Lower leg skin (tissue), 4 donors: ENCODE measurements at regions not wholly inside any gene's neighbourhood (a gene's known extent, or its start where the extent isn't known, plus 50 kb on each side); places are given as distances from the start of the nearest gene placed in this dataset.

Source experiments
- DNase-seq, 2 donors: peaks; one replicate each; pipeline ENCODE4 v3.0.0-alpha.2; 2019; ENCODE audit warnings: low spot score in 2 of 2
- H3K4me3 ChIP-seq: fragments of 200-600 bp; sonication (generic); 2 replicates; pipeline ENCODE4 v1.5.1; 2017; ENCODE audit warnings: mild to moderate bottlenecking, low read depth; ENCODE audit not compliant: poor library complexity, severe bottlenecking
- CTCF ChIP-seq, 3 donors: fragments of 450-650 bp; IDR thresholded peaks; one replicate each; pipeline ENCODE4 v1.5.1; 2016; ENCODE audit warnings: antibody characterized with exemption in 3 of 3, mild to moderate bottlenecking in 3 of 3, moderate library complexity in 2 of 3
- POLR2A ChIP-seq, 2 donors: fragments of 450-650 bp; IDR thresholded peaks; one replicate each; pipeline ENCODE4 v1.6.1; 2016 to 2017; ENCODE audit warnings: antibody characterized with exemption in 2 of 2, mild to moderate bottlenecking in 1 of 2, moderate library complexity in 1 of 2
- WGBS, 2 donors: methylation state at CpG; one replicate each; pipeline ENCODE4 v1.1.5; 2018; 5-methylcytosine and 5-hydroxymethylcytosine counted together
- intact Hi-C: fragments of 100-400 bp; cut with DNase I; formaldehyde crosslinking; loops from one replicate; pipeline ENCODE4 v1.15.0; 2023; ENCODE audit warnings: low total_unique reads

DNA sequence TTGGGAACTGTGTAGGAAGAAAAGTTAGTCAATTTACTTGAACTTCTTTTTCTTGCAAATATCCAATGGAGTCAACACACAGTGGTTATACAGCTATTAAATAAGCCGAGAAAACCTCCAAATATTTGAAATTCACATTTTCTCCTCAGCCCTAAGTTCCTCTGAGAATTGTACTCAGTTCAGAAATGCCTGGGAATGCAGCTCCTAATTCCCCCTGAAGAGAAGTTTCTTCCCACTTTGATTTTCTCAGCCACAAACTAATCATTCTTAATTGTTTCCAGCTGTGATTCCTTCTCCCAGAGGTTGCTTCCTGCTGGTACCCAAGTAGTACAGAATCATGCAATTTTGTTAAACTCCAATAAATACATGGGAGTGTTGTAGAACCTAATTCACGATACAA is 246.1 kb upstream of the MIR17HG start:
- 52 to 56% methylated on average over 2 of the region's 2 CpGs for WGBS, 2 donors
- DNase-seq, result no peak
- intact Hi-C loops, result no loop called here
- TF ChIP-seq POLR2A (IDR thresholded peaks at IDR 0.05) (no peak), CTCF (IDR thresholded peaks at IDR 0.05) (no peak)
- no peak overlapping the region for H3K4me3 ChIP-seq

GRCh38 chr13:91105270-91105669 is 242.2 kb upstream of the MIR17HG start:
- intact Hi-C loops, result no loop called here
- TF ChIP-seq CTCF (IDR thresholded peaks at IDR 0.05) (no peak), POLR2A (IDR thresholded peaks at IDR 0.05) (no peak)
- 87 to 90% methylated on average over 3 of the region's 3 CpGs for WGBS, 2 donors
- DNase-seq, result no peak
- no peak overlapping the region for H3K4me3 ChIP-seq

DNA sequence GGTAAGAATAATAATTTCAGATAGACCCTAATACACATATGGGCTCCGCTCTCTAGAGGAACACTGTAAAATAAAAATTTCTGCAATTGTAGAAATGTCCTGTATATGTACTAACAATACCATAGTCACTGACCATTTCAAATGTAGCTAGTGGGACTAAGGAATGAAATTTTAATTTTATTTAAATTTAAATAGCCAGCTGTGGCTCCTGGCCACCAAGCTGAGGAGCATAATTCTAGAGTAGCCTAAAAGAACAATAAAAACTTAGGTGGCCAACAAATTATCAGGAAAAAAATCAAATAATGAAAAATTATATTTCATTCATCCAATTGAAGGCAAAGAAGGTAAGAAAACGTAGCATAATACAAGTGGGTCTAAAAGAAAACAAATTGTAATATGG is 240.9 kb upstream of the MIR17HG start:
- WGBS, 2 donors, result 85 to 88% methylated on average over 2 of the region's 2 CpGs
- intact Hi-C loops, result no loop called here
- H3K4me3 ChIP-seq, result no peak overlapping the region
- DNase-seq, result no peak
- no peak for TF ChIP-seq CTCF (IDR thresholded peaks at IDR 0.05)

- WGBS, 2 donors, result 60 to 86% methylated on average over 1 of the region's 1 CpG
- no peak for DNase-seq
- intact Hi-C loops, result no loop called here
- TF ChIP-seq CTCF (IDR thresholded peaks at IDR 0.05) (no peak), POLR2A (IDR thresholded peaks at IDR 0.05) (no peak)
- no peak overlapping the region for H3K4me3 ChIP-seq
Observed at GRCh38 chr13:91108315-91108714, 239.2 kb upstream of the MIR17HG start.

DNA sequence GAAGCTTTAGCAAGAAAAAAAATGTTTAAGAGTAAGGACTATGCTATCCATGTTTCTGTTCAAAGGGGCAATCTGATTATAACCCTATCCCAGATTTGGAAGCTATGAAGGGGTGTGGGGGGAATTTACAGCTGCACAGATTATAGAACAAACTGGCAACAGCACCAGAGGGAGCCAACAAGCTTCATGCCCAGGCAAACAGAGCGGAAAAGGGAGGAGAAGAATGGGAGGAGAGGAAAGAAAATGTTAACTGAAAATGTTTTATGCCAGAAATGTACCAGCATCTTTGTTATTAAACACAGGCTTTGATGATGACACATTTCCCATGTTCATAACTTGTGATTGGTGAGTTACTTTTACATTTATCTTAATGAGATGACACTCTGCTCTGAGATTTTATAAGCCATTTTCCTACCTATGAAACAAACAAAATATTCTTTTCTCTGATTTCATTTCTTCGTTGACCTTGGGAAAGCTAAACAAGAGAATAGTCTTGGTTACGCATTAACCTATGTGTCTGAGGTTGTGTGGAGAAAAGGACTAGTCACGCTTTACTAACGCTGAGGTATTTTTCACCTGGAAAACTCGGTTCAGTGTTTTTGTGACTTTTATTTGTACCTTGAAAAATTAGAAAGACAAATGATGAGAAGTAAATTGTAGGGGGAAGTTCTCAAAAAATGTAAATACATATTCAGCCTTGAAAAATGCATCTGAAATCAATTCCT is 235.8 kb upstream of the MIR17HG start:
- DNase-seq, result no peak
- 66 to 69% methylated on average over 6 of the region's 6 CpGs for WGBS, 2 donors
- intact Hi-C loops, result no loop called here
- no peak overlapping the region for H3K4me3 ChIP-seq
- TF ChIP-seq CTCF (IDR thresholded peaks at IDR 0.05), result no peak
- no peak for TF ChIP-seq POLR2A (IDR thresholded peaks at IDR 0.05)
